ENCODE measurements at regions not wholly inside any gene's neighbourhood (a gene's known extent, or its start where the extent isn't known, plus 50 kb on each side); places are given as distances from the start of the nearest gene placed in this dataset.

- no peak for ATAC-seq
- TF ChIP-seq ZFP3 (CRISPR knock-in tag; IDR thresholded peaks at IDR 0.05) (no peak), ZNF8 (CRISPR knock-in tag; IDR thresholded peaks at IDR 0.05) (no peak), ISL1 (CRISPR knock-in tag; IDR thresholded peaks at IDR 0.05) (no peak), POU6F1 (CRISPR knock-in tag; IDR thresholded peaks at IDR 0.05; ENCODE audit: borderline replicate concordance, low read depth) (no peak), ZNF565 (CRISPR knock-in tag; conservative IDR thresholded peaks at IDR 0.05; ENCODE audit: low read depth) (no peak), RARB (CRISPR knock-in tag; IDR thresholded peaks at IDR 0.05) (no peak), CREB5 (CRISPR knock-in tag; IDR thresholded peaks at IDR 0.05; ENCODE audit: low read depth) (no peak), PPARA (CRISPR knock-in tag; IDR thresholded peaks at IDR 0.05; ENCODE audit: borderline replicate concordance) (no peak), ZC3H10 (CRISPR knock-in tag; IDR thresholded peaks at IDR 0.05) (no peak), CSDC2 (CRISPR knock-in tag; IDR thresholded peaks at IDR 0.05) (no peak), OSR1 (CRISPR knock-in tag; IDR thresholded peaks at IDR 0.05) (no peak), GLIS3 (CRISPR knock-in tag; IDR thresholded peaks at IDR 0.05) (no peak), TSHZ2 (CRISPR knock-in tag; IDR thresholded peaks at IDR 0.05) (no peak), TCF4 (CRISPR knock-in tag; IDR thresholded peaks at IDR 0.05; ENCODE audit: borderline replicate concordance) (no peak), PATZ1 (CRISPR knock-in tag; IDR thresholded peaks at IDR 0.05; ENCODE audit: borderline replicate concordance) (no peak), ZNF70 (CRISPR knock-in tag; IDR thresholded peaks at IDR 0.05) (no peak)
Measured at GRCh38 chr3:67947808-67948508, 293.5 kb upstream of the SUCLG2 start.

- TF ChIP-seq BACH2 (CRISPR knock-in tag; IDR thresholded peaks at IDR 0.05; ENCODE audit: borderline replicate concordance) (no peak), ZC3H10 (CRISPR knock-in tag; IDR thresholded peaks at IDR 0.05) (no peak), ISL1 (CRISPR knock-in tag; IDR thresholded peaks at IDR 0.05) (no peak), PPARA (CRISPR knock-in tag; IDR thresholded peaks at IDR 0.05; ENCODE audit: borderline replicate concordance) (no peak), GLIS3 (CRISPR knock-in tag; IDR thresholded peaks at IDR 0.05) (no peak), ESRRG (CRISPR knock-in tag; IDR thresholded peaks at IDR 0.05) (no peak), ZNF565 (CRISPR knock-in tag; conservative IDR thresholded peaks at IDR 0.05; ENCODE audit: low read depth) (no peak)
- ATAC-seq, result no peak
Measured at GRCh38 chr3:67946436-67946835, 292.0 kb upstream of the SUCLG2 start.

- no peak for ATAC-seq
Measured at GRCh38 chr3:67943546-67943945, 289.1 kb upstream of the SUCLG2 start.

GRCh38 chr3:67941433-67942030 is 287.1 kb upstream of the SUCLG2 start:
- ATAC-seq, result no peak
- no peak for TF ChIP-seq ZC3H10 (CRISPR knock-in tag; IDR thresholded peaks at IDR 0.05)

More at GRCh38 chr3:67943546-67943945, 289.1 kb upstream of the SUCLG2 start:
- TF ChIP-seq CSDC2 (CRISPR knock-in tag; IDR thresholded peaks at IDR 0.05), result no peak
- TF ChIP-seq SNAI2 (CRISPR knock-in tag; IDR thresholded peaks at IDR 0.05), result no peak

Measured in SK-N-SH treated with all-trans-retinoic acid at 6 μM for 48 hours (cell line).